ENCODE measurements at regions not wholly inside any gene's neighbourhood (a gene's known extent, or its start where the extent isn't known, plus 50 kb on each side); places are given as distances from the start of the nearest gene placed in this dataset.

DNA sequence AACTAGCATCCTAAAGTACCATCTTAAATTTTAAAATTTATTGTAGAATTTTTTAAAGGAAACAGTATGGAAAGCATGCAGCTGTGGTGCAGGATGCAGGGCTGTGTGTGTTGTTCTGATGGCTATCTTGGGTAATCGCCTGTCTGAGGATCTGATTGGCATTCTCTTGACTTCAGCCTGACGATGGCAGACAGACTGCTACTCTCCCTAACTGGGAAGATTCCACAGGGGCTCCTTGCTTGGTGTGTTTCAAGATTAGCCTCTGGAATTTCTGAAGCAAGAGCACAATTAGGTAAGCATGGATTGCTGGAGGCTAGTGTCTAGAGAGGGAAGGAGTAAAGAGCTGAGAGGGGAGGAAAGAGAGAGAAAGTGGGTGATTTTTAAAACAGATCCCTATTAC, 696.8 kb upstream of the LRFN5 start:
- no peaks in the 10 kb centered on the region for H3K9me3 Mint-ChIP-seq
- H3K27ac Mint-ChIP-seq (ENCODE audit: unreplicated experiment) = no peak overlapping the region
- TF ChIP-seq, protein P1, sequence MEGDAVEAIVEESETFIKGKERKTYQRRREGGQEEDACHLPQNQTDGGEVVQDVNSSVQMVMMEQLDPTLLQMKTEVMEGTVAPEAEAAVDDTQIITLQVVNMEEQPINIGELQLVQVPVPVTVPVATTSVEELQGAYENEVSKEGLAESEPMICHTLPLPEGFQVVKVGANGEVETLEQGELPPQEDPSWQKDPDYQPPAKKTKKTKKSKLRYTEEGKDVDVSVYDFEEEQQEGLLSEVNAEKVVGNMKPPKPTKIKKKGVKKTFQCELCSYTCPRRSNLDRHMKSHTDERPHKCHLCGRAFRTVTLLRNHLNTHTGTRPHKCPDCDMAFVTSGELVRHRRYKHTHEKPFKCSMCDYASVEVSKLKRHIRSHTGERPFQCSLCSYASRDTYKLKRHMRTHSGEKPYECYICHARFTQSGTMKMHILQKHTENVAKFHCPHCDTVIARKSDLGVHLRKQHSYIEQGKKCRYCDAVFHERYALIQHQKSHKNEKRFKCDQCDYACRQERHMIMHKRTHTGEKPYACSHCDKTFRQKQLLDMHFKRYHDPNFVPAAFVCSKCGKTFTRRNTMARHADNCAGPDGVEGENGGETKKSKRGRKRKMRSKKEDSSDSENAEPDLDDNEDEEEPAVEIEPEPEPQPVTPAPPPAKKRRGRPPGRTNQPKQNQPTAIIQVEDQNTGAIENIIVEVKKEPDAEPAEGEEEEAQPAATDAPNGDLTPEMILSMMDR (conservative IDR thresholded peaks at IDR 0.05) = no peak
- no peak overlapping the region for H3K4me3 Mint-ChIP-seq
- no peaks in the 10 kb centered on the region for H3K4me1 Mint-ChIP-seq
- no peaks in the 10 kb centered on the region for H3K27me3 Mint-ChIP-seq (ENCODE audit: low read depth)
- no peaks in the 10 kb centered on the region for H3K36me3 Mint-ChIP-seq (ENCODE audit: low read depth)
- no peak for DNase-seq (ENCODE audit: low read depth, low spot score)

DNA sequence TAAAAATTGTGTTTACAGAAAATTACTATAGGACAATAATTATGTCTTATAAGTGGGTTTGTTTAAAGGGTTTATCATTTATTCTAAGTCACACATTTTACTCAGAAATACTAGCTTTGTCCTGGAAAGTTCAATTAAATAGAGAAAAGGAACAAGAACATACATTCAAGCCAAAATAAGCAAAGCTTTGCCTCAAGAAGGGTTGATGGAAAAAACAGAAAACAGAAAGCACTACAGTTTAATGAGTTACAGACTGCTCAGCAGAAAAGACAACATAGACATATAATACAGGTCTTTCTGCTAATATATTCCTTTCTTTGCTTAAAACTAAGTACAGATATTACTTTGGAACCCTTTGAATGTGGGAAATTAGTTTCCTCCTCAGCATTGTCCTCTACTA, 703.0 kb upstream of the LRFN5 start:
- H3K27me3 Mint-ChIP-seq (ENCODE audit: low read depth) = no peaks in the 10 kb centered on the region
- no peak for DNase-seq (ENCODE audit: low read depth, low spot score)
- peaks cover 4% of the 10 kb centered on the region for H3K9me3 Mint-ChIP-seq
- no peak overlapping the region for H3K4me3 Mint-ChIP-seq
- no peaks in the 10 kb centered on the region for H3K36me3 Mint-ChIP-seq (ENCODE audit: low read depth)
- TF ChIP-seq, protein P1 (conservative IDR thresholded peaks at IDR 0.05) = no peak
- no peak overlapping the region for H3K27ac Mint-ChIP-seq (ENCODE audit: unreplicated experiment)
- H3K4me1 Mint-ChIP-seq = no peaks in the 10 kb centered on the region

DNA sequence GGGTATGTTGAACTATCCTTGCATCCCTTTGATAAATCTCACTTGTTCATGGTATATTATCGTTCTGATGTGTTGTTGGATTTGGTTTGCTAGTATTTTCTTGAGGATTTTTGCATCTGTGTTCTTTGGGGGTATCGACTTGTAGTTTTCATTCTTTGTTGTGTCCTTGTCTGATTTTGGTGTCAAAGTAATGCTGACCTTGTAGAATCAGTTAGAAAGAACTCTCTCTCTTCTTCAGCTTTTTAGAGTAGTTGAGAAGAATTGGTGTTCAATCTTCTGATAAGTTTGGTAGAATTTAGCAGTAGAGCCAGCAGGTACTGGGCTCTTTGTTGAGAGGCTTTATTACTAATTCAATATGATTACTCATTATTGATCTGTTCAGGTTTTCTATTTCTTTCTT, 707.2 kb upstream of the LRFN5 start:
- Mint-ChIP-seq H3K36me3 (ENCODE audit: low read depth) (no peaks in the 10 kb centered on the region), H3K4me3 (no peak overlapping the region), H3K9me3 (peaks cover 9% of the 10 kb centered on the region), H3K27me3 (ENCODE audit: low read depth) (no peaks in the 10 kb centered on the region), H3K27ac (ENCODE audit: unreplicated experiment) (no peak overlapping the region), H3K4me1 (no peaks in the 10 kb centered on the region)
- no peak for DNase-seq (ENCODE audit: low read depth, low spot score)
- TF ChIP-seq, protein P1 (conservative IDR thresholded peaks at IDR 0.05) = no peak

DNA sequence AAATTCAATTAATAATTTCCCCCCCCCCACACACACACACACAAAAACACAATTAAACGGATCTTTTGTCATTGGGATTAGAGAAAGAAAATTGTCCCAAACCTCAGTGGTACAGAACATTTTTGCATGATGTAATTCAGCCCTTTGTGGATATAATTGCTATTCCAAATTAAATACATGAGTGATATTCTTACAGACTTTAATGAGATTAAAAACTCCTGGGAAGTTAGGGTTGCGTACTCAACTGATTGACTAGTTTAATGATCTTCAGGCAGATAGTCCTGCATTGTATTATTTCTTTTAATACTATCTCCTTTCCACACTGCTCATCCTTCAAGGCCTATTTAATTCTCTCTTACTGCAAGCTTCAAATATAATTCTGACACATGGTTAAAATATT, 711.8 kb upstream of the LRFN5 start:
- H3K4me3 Mint-ChIP-seq = no peak overlapping the region
- no peaks in the 10 kb centered on the region for H3K36me3 Mint-ChIP-seq (ENCODE audit: low read depth)
- peaks cover 12% of the 10 kb centered on the region for H3K9me3 Mint-ChIP-seq
- DNase-seq (ENCODE audit: low read depth, low spot score) = no peak
- H3K27ac Mint-ChIP-seq (ENCODE audit: unreplicated experiment) = no peak overlapping the region
- no peaks in the 10 kb centered on the region for H3K4me1 Mint-ChIP-seq
- TF ChIP-seq, protein P1 (conservative IDR thresholded peaks at IDR 0.05) = no peak
- no peaks in the 10 kb centered on the region for H3K27me3 Mint-ChIP-seq (ENCODE audit: low read depth)

DNA sequence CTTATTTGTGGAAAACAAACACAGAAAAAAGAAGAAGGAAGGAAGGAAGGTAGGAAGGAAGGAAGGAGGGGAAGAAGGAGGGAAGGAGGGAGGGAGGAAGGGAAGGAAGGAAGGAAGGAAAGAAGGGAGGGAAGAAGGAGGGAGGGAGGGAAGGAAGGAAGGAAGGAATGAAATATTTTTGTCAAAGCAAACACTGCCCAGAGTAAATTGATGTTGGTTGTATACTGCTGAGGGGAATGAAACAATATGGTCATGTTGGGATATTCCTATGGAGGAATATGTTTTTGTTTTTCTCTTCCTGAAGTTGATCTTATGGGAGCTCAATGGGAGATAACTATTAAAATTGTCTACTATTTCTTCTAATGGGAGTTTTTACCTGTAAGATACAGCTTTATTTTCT, 717.5 kb upstream of the LRFN5 start:
- Mint-ChIP-seq H3K27me3 (ENCODE audit: low read depth) (no peaks in the 10 kb centered on the region), H3K9me3 (peaks cover 3% of the 10 kb centered on the region), H3K36me3 (ENCODE audit: low read depth) (no peaks in the 10 kb centered on the region), H3K4me3 (no peak overlapping the region), H3K27ac (ENCODE audit: unreplicated experiment) (no peak overlapping the region), H3K4me1 (no peaks in the 10 kb centered on the region)
- DNase-seq (ENCODE audit: low read depth, low spot score) = no peak
- TF ChIP-seq, protein P1 (conservative IDR thresholded peaks at IDR 0.05) = no peak

DNA sequence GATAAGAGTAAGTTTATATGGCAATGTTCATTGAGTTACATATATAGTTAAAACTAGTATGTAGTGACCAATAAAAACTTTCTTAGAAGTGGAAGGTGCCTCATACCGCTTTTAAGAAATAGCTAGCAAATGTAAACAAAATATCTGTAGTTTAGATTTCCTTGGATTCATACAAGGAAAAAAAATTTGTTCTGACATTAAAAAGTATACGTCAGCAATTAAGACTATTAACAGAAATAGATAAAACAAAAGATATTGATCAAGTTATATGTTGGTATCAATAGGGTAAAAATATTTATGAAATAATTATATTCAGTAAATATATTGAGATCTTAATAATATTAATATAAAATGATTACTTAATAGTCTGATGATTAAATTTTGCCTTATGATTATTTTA, 718.8 kb upstream of the LRFN5 start:
- no peaks in the 10 kb centered on the region for H3K4me1 Mint-ChIP-seq

More for the DNA sequence above, 718.8 kb upstream of the LRFN5 start:
- H3K9me3 Mint-ChIP-seq = peaks cover 3% of the 10 kb centered on the region
- no peak overlapping the region for H3K4me3 Mint-ChIP-seq
- no peak for DNase-seq (ENCODE audit: low read depth, low spot score)
- TF ChIP-seq, protein P1 (conservative IDR thresholded peaks at IDR 0.05) = no peak
- H3K36me3 Mint-ChIP-seq (ENCODE audit: low read depth) = no peaks in the 10 kb centered on the region
- H3K27me3 Mint-ChIP-seq (ENCODE audit: low read depth) = no peaks in the 10 kb centered on the region
- H3K27ac Mint-ChIP-seq (ENCODE audit: unreplicated experiment) = no peak overlapping the region

Measured in neural crest cell (in vitro differentiated cells).